ENCODE measurements at regions not wholly inside any gene's neighbourhood (a gene's known extent, or its start where the extent isn't known, plus 50 kb on each side); places are given as distances from the start of the nearest gene placed in this dataset.
"Not testable (repeated sequence)": the region's sequence is repeated elsewhere in the genome, so short reads cannot be mapped to it uniquely, and the experiment has no call there.

GRCh38 chr11:97729546-97730272 lies 1291.0 kb upstream of the CNTN5 start:
- no peak for DNase-seq

- no peak for DNase-seq
Measured at GRCh38 chr11:97732011-97732632, 1288.6 kb upstream of the CNTN5 start.

- DNase-seq = no peak
Measured at GRCh38 chr11:97738751-97739150, 1282.0 kb upstream of the CNTN5 start.

GRCh38 chr11:97739932-97740800 lies 1280.6 kb upstream of the CNTN5 start:
- DNase-seq = no peak

- DNase-seq = no peak
Measured at GRCh38 chr11:97740801-97741151, 1280.0 kb upstream of the CNTN5 start.

GRCh38 chr11:97742717-97743116 lies 1278.0 kb upstream of the CNTN5 start:
- DNase-seq = no peak

GRCh38 chr11:97743205-97743742 lies 1277.5 kb upstream of the CNTN5 start:
- no peak for DNase-seq

- no peak for DNase-seq
Measured at GRCh38 chr11:97745515-97746050, 1275.2 kb upstream of the CNTN5 start.

- DNase-seq = no peak
Measured at GRCh38 chr11:97746818-97747217, 1273.9 kb upstream of the CNTN5 start.

- DNase-seq = peak; percentile 7
Measured at GRCh38 chr11:97751405-97751804, 1269.3 kb upstream of the CNTN5 start.

GRCh38 chr11:97751952-97752351 lies 1268.8 kb upstream of the CNTN5 start:
- no peak for DNase-seq

- DNase-seq = no peak
Measured at GRCh38 chr11:97754976-97755375, 1265.8 kb upstream of the CNTN5 start.

GRCh38 chr11:97756571-97757335 lies 1264.0 kb upstream of the CNTN5 start:
- DNase-seq = no peak

- DNase-seq = no peak
Measured at GRCh38 chr11:97761175-97761574, 1259.6 kb upstream of the CNTN5 start.

- no peak for DNase-seq
Measured at GRCh38 chr11:97764193-97764592, 1256.6 kb upstream of the CNTN5 start.

- DNase-seq = no peak
Measured at GRCh38 chr11:97764605-97765004, 1256.1 kb upstream of the CNTN5 start.

GRCh38 chr11:97770570-97770969 lies 1250.2 kb upstream of the CNTN5 start:
- no peak for DNase-seq

- no peak for DNase-seq
Measured at GRCh38 chr11:97772705-97773104, 1248.0 kb upstream of the CNTN5 start.

- DNase-seq = not testable (repeated sequence)
Measured at GRCh38 chr11:97784388-97784787, 1236.4 kb upstream of the CNTN5 start.

- DNase-seq = no peak
Measured at GRCh38 chr11:97786961-97787360, 1233.8 kb upstream of the CNTN5 start.

- DNase-seq = no peak
Measured at GRCh38 chr11:97794876-97795275, 1225.9 kb upstream of the CNTN5 start.

- DNase-seq = no peak
Measured at GRCh38 chr11:97800891-97801290, 1219.9 kb upstream of the CNTN5 start.
